ENCODE measurements at regions not wholly inside any gene's neighbourhood (a gene's known extent, or its start where the extent isn't known, plus 50 kb on each side); places are given as distances from the start of the nearest gene placed in this dataset.

DNA sequence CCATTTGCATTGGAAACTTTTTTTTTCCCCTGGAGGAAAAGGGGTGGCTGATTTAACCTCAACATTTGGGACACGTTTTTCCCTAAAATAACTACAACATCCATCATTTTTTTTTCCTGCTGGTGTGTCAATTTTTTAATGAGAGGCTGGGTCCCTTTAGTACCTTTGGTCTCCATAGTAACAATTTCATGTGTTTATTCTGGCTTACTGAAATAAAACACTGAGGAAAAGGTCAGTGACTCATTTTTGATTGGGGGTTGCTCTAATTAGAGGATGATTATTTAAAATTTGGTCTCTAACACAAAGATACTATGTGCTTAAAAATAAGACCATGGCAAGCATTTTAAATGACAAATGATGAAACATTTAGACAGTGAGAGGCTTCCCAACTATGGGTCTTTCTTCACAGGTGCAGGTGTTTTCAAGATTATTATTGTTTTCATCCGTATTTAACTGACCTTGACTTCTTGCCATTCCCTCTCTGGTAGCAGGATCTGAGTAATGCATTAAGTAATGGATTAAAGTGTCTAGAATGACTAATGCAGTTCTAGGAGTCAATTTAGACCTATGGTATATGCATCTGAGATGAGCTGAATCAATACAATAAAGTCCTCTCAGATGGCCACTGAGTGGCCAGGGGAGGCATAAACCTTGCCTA is 406.4 kb downstream of the KCNRG start:
- H3K36me3 Mint-ChIP-seq (ENCODE audit: insufficient read depth in 1 of 3, low read depth in 3 of 3): peaks cover 0 to 7% (median 0%) of the 10 kb centered on the region in 3 experiments; a peak in 1 of 7 replicates
- Histone ChIP-seq H3K23me2 (ENCODE audit: insufficient read length, low read depth, low read length, poor library complexity, severe bottlenecking) (no peaks in the 10 kb centered on the region), H3K4me2 (ENCODE audit: insufficient read depth, insufficient read length, low read length) (no peak overlapping the region)

More for the DNA sequence above, 406.4 kb downstream of the KCNRG start:
- Mint-ChIP-seq H3K4me3 (no peak overlapping the region), H3K27me3 (ENCODE audit: low read depth) (no peaks in the 10 kb centered on the region), H3K9me3 (no peaks in the 10 kb centered on the region), H3K27ac (no peak overlapping the region), H3K4me1 (peaks cover 9 to 12% of the 10 kb centered on the region in 2 experiments)
- H3K14ac ChIP-seq (ENCODE audit: insufficient read depth, low read length): no peak overlapping the region
- no peak overlapping the region for H3K9ac ChIP-seq (ENCODE audit: extremely low read depth, insufficient read length, low read length)
- H3K56ac ChIP-seq (ENCODE audit: insufficient read length, low read depth, low read length): no peak overlapping the region
- WGBS (ENCODE audit: extremely low coverage, insufficient read length, low lambda C conversion rate): no CpG with 5 or more reads among the region's 2 CpGs
- no peak overlapping the region for H3K18ac ChIP-seq (ENCODE audit: insufficient read length, low read depth, low read length)
- no peak overlapping the region for H3K27ac ChIP-seq (ENCODE audit: insufficient read length, low read depth, low read length)
- H4K20me1 ChIP-seq (ENCODE audit: control insufficient read depth, insufficient read depth, insufficient read length): no peaks in the 10 kb centered on the region
- no peak overlapping the region for H2BK20ac ChIP-seq (ENCODE audit: low read depth, low read length, poor library complexity, severe bottlenecking)
- H3T11ph ChIP-seq (ENCODE audit: low read length): no peak overlapping the region
- H2BK120ac ChIP-seq (ENCODE audit: low read depth, low read length, poor library complexity, severe bottlenecking): no peak overlapping the region
- no peak overlapping the region for H2AFZ ChIP-seq (ENCODE audit: low read length)
- no peak overlapping the region for H2BK5ac ChIP-seq (ENCODE audit: insufficient read length, low read length)
- H3K9me3 ChIP-seq (ENCODE audit: control insufficient read depth, low read depth, low read length): no peaks in the 10 kb centered on the region
- H4K5ac ChIP-seq (ENCODE audit: insufficient read length, low read depth, low read length): no peak overlapping the region
- no peak for DNase-seq
- H3K23ac ChIP-seq (ENCODE audit: insufficient read length, low read depth, low read length): no peak overlapping the region
- H4K8ac ChIP-seq (replicated peaks; ENCODE audit: insufficient read length, low read depth, low read length): no peak overlapping the region
- H3K27me3 ChIP-seq (ENCODE audit: insufficient read depth, low read length): no peaks in the 10 kb centered on the region
- no peak overlapping the region for H4K91ac ChIP-seq (ENCODE audit: insufficient read length, low read depth, low read length)
- H3K79me2 ChIP-seq (ENCODE audit: insufficient read depth, low read length): no peaks in the 10 kb centered on the region
- no peak overlapping the region for H2BK12ac ChIP-seq (ENCODE audit: insufficient read length, low read depth, low read length)
- H2BK15ac ChIP-seq (ENCODE audit: low read depth, low read length): no peak overlapping the region
- H3K4me1 ChIP-seq (ENCODE audit: insufficient read depth, low read length): no peaks in the 10 kb centered on the region
- no peaks in the 10 kb centered on the region for H3K79me1 ChIP-seq (ENCODE audit: insufficient read depth, low read depth, low read length, poor library complexity, severe bottlenecking)
- no peak overlapping the region for H3K4ac ChIP-seq (ENCODE audit: low read depth, low read length)
- H2AK5ac ChIP-seq (ENCODE audit: insufficient read length, low read length): no peak overlapping the region
- TF ChIP-seq, protein P1, sequence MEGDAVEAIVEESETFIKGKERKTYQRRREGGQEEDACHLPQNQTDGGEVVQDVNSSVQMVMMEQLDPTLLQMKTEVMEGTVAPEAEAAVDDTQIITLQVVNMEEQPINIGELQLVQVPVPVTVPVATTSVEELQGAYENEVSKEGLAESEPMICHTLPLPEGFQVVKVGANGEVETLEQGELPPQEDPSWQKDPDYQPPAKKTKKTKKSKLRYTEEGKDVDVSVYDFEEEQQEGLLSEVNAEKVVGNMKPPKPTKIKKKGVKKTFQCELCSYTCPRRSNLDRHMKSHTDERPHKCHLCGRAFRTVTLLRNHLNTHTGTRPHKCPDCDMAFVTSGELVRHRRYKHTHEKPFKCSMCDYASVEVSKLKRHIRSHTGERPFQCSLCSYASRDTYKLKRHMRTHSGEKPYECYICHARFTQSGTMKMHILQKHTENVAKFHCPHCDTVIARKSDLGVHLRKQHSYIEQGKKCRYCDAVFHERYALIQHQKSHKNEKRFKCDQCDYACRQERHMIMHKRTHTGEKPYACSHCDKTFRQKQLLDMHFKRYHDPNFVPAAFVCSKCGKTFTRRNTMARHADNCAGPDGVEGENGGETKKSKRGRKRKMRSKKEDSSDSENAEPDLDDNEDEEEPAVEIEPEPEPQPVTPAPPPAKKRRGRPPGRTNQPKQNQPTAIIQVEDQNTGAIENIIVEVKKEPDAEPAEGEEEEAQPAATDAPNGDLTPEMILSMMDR (conservative IDR thresholded peaks at IDR 0.05): no peak

Measured in H9 (cell line).